ENCODE measurements at regions not wholly inside any gene's neighbourhood (a gene's known extent, or its start where the extent isn't known, plus 50 kb on each side); places are given as distances from the start of the nearest gene placed in this dataset.

DNA sequence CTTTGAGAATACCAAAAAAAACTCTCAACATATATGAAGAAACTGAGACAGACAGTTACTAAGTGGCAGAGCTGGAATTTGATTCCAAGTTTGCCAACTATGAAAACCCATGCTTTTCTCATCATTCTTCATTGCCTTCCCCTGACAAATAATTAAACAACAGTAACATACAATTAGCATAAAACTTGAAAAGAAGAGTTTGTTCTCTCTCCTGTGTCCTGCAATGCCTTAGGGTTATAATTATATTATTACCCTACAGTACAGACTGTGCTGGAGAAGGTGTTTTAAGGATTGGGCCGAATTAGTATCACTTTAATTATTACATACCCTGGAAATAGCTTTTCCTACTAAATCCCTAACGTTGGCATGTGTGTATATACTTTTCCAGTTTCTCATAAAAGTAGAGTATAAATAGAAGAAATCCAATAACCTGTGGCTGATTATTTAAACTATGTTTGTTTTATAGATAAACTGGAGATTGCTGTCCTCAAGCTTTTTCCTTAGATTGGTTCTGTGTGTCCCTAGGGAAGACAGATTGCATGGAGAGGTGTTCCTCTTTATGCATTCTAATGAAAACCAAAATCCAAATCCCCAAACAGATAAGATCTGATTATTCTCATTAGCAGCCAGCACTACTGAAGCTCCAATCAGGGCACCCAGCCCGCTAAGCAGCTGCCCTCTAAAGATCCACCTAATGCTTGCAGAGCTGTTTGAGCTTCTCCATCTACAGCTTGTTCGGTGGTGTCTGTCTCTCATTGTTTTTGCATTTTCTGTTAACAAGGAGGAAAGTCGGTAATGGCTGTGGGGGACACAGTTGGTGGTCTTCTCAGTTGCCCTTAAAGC lies 156.3 kb downstream of the TM2D1 start:
- TF ChIP-seq, protein P1, sequence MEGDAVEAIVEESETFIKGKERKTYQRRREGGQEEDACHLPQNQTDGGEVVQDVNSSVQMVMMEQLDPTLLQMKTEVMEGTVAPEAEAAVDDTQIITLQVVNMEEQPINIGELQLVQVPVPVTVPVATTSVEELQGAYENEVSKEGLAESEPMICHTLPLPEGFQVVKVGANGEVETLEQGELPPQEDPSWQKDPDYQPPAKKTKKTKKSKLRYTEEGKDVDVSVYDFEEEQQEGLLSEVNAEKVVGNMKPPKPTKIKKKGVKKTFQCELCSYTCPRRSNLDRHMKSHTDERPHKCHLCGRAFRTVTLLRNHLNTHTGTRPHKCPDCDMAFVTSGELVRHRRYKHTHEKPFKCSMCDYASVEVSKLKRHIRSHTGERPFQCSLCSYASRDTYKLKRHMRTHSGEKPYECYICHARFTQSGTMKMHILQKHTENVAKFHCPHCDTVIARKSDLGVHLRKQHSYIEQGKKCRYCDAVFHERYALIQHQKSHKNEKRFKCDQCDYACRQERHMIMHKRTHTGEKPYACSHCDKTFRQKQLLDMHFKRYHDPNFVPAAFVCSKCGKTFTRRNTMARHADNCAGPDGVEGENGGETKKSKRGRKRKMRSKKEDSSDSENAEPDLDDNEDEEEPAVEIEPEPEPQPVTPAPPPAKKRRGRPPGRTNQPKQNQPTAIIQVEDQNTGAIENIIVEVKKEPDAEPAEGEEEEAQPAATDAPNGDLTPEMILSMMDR (IDR thresholded peaks at IDR 0.05) = no peak
- Histone ChIP-seq H3K27ac (no peak overlapping the region), H3K4me1 (no peaks in the 10 kb centered on the region), H3K4me3 (no peak overlapping the region), H3K27me3 (no peaks in the 10 kb centered on the region), H3K9me3 (no peaks in the 10 kb centered on the region), H3K36me3 (no peaks in the 10 kb centered on the region)
- ATAC-seq = no peak
- intact Hi-C loops (cut with DNase I) = no loop called here
- no peak for DNase-seq

DNA sequence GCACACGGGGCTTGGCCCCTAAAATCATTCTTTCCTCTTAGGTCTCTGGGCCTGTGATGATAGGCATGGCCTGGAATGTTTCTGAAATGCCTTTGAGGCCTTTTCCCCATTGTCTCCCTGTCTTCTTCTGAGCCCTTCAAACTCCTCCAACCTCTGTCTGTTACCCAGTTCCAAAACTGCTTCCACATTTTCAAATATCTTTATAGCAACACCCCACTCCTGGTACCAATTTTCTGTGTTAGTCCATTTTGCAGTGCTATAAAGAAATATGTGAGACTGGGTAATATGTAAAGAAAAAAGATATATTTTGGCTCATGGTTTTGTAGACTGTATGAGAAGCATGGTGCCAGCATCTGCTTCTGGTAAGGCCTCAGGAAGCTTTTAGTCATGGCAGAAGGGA lies 158.8 kb downstream of the TM2D1 start:
- TF ChIP-seq, protein P1 (IDR thresholded peaks at IDR 0.05) = no peak
- Histone ChIP-seq H3K4me1 (no peaks in the 10 kb centered on the region), H3K9me3 (no peaks in the 10 kb centered on the region), H3K27me3 (no peaks in the 10 kb centered on the region), H3K27ac (no peak overlapping the region), H3K4me3 (no peak overlapping the region), H3K36me3 (no peaks in the 10 kb centered on the region)
- DNase-seq = no peak
- ATAC-seq = no peak
- intact Hi-C loops (cut with DNase I) = no loop called here

DNA sequence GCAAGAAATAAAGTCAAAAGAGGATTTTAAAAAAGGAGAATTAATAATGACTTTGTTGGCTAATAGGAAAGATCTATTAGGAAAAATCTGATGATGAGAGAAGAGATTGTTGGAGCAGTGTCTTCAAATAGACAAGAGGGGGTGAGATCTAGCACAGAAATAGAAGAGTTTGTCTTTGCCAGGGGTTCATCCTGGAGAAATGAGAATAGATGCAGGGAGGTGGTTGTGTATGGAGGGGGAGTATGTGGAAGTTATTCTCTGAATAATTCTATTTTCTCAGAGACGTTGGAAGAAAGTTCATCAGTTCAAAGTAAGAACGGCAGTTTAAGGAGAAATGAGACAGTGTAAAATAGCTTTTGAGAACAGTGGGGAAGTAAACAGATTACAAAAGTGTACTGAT lies 161.3 kb downstream of the TM2D1 start:
- H3K27ac ChIP-seq = no peak overlapping the region
- ATAC-seq = no peak
- no peaks in the 10 kb centered on the region for H3K36me3 ChIP-seq
- intact Hi-C loops (cut with DNase I) = no loop called here
- H3K4me1 ChIP-seq = no peaks in the 10 kb centered on the region
- no peak overlapping the region for H3K4me3 ChIP-seq
- no peaks in the 10 kb centered on the region for H3K9me3 ChIP-seq
- TF ChIP-seq, protein P1 (IDR thresholded peaks at IDR 0.05) = no peak
- no peaks in the 10 kb centered on the region for H3K27me3 ChIP-seq
- DNase-seq = no peak

DNA sequence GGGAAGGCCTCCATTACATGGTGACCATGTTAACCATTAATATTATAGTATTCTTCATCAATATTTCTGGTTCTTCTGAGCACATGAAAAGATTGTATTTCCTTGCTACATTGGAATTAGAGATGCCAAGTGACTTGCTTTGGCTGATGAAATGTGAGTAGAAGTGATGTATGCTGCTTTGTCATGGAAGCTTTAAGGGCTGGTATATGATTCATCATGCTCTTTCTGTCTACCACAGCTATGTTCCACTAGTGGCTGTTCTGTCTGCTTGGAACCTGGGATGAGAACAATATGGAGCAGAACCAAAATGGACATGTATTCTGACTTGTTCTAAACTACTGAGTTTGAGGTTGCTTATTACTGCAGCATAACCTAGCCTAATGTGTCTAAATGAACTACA lies 163.3 kb downstream of the TM2D1 start:
- Histone ChIP-seq H3K4me1 (no peaks in the 10 kb centered on the region), H3K27me3 (no peaks in the 10 kb centered on the region), H3K9me3 (no peaks in the 10 kb centered on the region), H3K36me3 (no peaks in the 10 kb centered on the region), H3K27ac (no peak overlapping the region), H3K4me3 (no peak overlapping the region)
- intact Hi-C loops (cut with DNase I) = no loop called here
- no peak for DNase-seq
- no peak for ATAC-seq
- TF ChIP-seq, protein P1 (IDR thresholded peaks at IDR 0.05) = no peak

DNA sequence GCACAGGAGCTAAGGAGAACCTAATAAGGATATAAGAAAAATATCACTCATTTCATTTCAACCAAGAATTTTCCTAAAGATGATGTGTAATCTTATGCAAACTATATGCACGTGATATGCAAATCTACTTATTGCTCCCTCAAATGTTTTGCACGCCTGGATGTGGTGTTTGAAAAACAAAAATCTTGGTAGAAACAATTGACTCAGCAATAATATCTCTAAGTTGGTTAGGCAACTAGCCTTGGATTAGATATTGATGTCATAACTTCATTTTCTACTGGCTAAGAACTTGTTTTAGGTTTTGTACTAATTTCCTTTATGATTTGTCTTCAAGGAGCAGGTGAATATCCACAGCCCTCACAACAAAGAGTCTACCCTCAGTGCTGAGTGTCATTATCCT lies 164.6 kb downstream of the TM2D1 start:
- Histone ChIP-seq H3K9me3 (no peaks in the 10 kb centered on the region), H3K27me3 (no peaks in the 10 kb centered on the region), H3K36me3 (no peaks in the 10 kb centered on the region), H3K4me1 (no peaks in the 10 kb centered on the region), H3K4me3 (no peak overlapping the region), H3K27ac (no peak overlapping the region)
- DNase-seq (no peak), ATAC-seq (no peak)
- TF ChIP-seq, protein P1 (IDR thresholded peaks at IDR 0.05) = no peak
- intact Hi-C loops (cut with DNase I) = no loop called here

All from upper lobe of right lung (tissue), 1 donor.